SHP77 treated with DMSO at 0.1 percent for 48 hours (cell line): ENCODE measurements at regions not wholly inside any gene's neighbourhood (a gene's known extent, or its start where the extent isn't known, plus 50 kb on each side); places are given as distances from the start of the nearest gene placed in this dataset.
"Not testable (repeated sequence)": the region's sequence is repeated elsewhere in the genome, so short reads cannot be mapped to it uniquely, and the experiment has no call there.

Experiments used
- DNase-seq: peaks from one replicate; lab custom pipeline; 2025; lab: John Stamatoyannopoulos, UW

DNA sequence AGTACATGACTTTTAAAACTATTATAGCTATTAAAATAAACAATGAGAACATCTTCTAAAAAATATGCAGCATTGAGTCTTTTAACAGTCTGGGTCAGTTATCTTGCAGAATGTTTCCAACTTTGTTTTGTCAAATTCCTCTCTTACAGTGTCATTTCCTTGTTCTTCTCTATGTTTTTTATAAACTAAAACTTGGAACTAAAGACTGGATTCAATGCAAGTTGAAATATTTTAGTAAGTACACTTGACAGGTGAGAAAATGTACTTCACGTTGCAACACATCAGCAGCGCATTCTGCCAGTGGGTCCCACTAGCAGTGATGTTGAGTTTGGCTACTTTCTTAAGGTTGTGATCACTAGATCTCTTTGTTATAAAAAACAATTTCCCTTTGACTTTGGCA is 1407.6 kb upstream of the RAG2 start:
- DNase-seq, result no peak

DNA sequence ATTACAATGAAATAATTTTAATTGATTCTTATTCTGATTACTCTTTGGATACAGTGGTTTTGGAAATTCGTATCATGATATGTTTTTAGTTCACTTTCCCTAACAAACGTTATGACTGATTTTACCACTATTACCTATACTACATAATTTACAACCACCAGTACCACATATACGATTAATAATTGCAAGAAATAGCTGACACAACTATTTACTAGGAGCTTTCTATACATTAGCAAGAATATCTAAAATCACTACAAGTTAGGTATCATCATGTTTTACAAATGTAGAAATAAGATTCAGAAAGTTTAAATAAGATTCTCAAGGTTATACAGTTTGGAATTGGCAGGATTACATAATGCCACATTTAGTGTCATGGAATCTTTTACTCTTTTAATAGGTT is 1401.1 kb upstream of the RAG2 start:
- no peak for DNase-seq

DNA sequence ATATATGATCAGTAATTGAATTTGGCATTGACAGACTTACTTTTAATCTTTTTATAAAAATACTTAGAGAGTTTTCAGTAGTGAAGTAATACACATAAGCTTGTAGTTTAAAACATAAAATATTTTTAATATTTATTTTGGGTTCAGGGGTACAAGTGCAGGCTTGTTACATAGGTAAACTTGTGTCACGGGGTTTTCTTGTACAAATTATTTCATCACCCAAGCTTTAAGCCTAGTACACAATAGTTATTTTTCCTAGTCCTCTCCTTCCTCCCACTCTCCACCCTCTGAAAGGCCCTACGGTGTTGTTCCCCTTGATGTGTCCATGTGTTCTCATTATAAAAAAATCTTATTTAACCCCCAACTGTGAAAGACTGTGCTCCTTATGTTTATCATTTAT is 1397.8 kb upstream of the RAG2 start:
- DNase-seq, result no peak

DNA sequence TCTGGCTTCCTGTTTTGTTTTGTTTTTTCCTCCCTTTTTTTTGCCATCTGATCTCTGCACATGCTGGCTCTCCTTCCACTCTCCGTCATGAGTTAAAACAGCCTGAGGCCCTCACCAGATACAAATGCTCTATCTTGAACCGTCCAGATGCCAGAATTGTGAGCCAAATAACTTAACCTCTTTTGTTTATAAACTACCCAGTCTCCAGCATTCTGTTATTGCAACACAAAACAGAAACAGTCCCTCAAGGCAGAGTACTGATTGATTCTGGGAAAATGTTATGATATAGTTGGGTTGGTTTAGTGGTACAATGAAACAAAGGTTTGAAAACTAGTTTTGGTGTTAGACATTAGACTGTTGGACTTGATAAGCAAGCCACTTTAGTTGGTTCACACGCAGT is 1390.0 kb upstream of the RAG2 start:
- no peak for DNase-seq

DNA sequence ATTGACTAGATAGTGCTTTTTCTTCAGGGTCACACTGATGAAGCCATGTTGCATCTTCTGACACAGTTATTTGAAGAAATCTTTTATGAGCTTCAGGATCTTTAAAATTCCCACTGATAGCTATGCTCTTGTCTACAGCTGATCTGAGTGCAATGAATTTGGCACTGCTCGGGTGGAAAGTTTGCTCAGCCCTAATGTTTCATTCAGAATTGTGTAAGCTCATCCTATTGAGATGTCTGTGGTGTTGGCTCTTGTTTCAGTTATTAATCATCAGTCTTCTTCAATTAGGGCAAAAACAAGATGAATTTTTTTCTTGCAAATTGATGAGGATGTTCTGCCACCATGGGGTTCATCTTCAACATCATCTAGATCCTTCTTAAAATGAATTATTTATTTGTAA is 1387.0 kb upstream of the RAG2 start:
- DNase-seq, result no peak

DNA sequence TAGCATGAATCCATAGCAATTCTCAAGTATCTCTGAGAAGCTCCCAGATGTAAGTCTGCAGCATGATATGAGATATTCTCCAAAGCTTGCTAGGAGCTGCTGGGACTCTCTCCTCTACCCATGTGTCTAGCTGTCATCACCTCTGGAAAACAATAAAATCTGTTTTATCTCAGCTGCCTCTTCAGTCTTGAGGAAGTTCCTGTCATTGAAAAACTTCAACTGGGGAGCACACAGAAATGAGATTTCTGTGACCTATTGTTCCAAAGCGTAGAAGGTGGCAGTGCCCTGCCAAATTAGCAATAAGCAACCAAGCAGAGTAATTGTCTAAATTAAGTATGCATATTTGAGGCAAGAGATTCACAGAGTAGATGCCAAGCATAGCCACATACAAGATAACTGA is 1380.6 kb upstream of the RAG2 start:
- DNase-seq, result no peak

DNA sequence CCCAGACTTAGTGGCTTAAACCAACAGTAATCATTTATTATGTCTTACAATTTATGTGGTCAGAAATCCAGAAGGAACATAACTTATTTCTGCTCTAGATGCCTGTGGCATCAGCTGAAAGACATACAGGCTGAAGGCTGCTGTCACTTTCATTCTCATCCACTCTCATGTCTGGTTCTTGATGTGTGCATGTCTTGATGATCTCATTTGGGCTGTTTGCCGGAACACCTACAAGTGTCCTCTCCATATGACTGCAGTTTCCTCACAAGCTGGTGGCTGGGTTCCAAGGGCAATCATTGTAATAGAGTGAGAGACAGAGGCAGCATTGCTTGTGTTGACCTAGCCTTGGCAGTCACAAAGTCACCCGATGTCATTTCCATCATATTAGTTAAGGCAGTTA is 1375.9 kb upstream of the RAG2 start:
- DNase-seq, result no peak

DNA sequence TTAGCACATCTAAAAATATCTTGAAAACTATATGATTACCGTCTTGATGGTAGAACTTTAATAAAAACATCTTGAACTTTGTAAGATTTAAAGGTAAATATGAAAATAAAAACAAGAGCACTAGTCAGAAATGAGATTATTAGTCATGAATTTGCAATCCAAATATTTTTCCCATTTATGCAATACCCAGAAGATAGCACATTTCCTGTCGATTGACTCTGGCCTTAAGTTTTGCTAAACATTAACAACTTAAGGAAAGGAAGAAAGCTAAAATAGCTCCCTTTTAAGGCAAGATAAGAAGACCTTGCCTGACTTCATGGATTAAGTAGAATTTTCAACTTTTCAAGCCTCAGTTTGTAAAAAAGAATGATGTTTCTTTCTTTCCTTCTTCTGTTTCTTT is 1374.7 kb upstream of the RAG2 start:
- DNase-seq, result no peak

DNA sequence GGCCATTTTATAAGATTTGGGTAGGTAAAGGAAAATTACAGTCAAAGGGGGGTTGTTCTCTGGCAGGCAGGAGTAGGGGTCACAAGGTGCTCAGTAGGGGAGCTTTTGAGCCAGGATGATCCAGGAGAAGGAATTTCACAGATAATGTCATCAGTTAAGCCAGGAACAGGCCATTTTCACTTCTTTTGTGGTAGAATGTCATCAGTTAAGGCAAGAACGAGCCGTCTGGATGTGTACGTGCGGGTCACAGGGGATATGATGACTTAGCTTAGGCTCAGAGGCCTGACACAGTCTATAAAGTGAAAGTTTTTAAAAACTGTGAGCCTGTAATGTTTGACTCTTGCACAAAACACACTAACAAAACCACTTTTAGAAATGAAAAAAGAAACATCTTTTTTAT is 1371.3 kb upstream of the RAG2 start:
- not testable (repeated sequence) for DNase-seq

DNA sequence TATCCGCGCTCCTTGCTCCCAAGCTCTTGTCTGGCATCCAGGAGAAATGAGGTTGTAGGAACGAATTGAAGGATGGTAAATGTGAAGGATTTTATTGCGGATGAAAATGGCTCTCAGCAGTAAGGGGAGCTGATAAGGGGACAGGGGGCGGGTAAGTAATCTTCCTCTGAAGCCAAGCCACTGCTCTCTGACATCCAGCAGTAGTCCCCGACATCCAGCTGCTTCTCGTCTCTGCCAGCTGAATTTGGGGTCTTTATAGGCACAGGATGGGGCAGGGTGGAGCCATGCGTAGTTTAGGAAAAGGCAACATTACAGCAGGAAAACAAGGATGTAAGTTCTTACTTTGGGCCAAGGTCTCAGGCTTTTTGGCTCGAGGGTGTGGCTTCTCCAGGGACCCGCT is 1370.1 kb upstream of the RAG2 start:
- no peak for DNase-seq

DNA sequence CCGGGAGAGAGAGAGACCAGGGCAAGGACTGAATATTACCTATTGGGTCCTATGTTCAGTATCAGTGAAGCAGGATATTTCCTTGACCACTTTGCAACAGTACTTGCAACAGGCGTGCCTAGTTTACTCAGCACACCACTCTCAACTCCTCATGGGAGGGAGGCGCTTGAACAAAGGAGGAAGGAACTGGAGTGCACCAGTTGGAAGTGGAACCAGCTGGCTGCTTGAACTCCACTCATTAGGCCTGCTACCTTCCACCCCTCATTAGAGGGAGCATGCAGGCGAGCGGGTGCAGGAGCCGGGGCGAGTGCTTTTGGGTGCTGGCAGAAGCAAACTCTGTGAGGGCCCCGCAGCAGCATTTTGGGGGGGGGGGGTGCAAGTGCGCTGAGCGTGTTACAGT is 1369.6 kb upstream of the RAG2 start:
- no peak for DNase-seq

DNA sequence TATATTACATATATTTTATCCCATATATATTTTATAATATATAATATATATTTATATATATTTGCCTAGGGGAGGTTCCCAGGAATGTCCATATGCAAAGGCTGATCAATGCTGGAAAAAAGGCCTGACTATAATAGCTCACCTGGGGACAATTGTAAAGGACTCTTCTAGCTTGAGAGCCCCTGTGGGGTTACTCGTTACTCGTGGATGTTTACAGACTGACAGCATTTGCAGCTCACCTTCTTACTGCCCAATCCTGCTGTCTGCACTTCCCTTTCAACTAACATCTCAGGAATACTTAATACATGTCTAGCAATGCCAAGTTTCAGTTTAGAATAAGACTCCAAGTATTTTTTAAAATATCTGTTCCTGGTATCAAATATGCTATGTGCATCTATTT is 1365.4 kb upstream of the RAG2 start:
- no peak for DNase-seq

DNA sequence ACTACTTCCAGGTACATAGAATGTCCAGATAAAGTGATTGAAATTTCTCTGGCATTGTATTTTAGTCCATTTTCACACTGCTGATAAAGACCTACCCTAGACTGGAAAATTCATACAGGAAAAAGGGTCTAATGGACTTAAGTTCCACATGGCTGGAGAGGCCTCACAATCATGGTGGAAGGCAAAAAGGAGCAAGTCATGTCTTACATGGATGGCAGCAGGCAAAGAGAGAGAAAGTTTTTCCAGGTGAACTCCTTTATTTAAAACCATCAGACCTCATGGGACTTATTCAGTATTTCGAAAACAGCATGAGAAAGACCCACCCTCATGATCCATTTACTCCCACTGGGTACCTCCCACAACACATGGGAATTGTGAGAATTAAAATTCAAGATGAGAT is 1359.7 kb upstream of the RAG2 start:
- DNase-seq, result no peak

DNA sequence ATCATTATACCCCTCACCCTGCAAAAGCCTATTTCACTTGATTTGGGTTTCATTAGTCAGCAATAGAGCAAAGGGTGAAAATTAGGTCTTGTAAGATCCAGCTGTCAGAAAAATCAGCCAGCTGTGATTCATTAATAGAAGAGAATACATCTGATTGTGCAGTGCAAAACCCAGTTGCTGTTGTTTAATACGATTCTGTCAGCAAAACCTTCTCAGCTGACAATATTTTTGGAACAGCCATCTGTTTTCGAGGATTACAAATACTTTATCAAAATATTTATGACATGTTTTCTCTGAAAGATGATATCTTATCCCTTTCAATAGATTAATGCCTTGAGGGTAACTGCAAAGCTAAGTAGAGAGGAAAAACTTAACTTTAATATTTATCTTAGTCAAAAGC is 1354.0 kb upstream of the RAG2 start:
- no peak for DNase-seq

DNA sequence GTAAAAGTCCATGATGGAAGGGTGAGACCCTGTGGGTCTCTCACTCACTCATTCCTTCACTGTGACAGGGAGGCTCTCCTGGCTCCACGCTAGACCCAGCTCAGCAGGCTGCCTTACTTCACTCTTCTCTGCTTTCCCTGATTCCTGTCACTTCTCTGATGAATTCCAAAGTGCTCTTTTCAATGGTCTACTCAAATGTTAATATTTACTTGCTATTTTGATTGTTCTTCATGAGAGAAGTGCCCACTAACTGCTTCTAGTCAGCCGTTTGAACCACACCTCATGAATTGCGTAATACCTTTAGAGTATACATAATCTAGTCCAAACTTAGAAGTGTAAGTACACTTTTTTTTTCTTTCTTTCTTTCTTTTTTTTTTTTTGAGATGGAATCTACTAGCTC is 1350.2 kb upstream of the RAG2 start:
- DNase-seq, result no peak

DNA sequence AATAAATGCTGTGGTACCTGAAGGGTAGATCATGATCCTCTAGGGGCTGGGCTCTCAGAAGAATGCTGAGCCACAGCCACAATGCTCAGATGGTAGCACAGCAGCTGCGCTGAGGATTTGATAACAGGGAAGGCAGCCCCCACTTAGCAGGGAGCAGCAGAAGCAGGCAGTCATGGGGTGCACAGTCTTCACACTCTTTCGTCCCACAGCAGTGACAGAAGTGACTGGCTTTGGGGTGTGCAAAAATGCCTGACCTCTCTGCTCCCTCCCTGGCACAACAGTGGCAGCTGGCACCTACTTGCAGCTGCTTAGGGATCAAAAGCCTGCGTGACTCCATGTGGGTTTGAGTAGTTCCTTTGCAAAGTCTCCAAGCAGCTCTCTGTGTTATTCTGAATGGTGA is 1349.8 kb upstream of the RAG2 start:
- no peak for DNase-seq

DNA sequence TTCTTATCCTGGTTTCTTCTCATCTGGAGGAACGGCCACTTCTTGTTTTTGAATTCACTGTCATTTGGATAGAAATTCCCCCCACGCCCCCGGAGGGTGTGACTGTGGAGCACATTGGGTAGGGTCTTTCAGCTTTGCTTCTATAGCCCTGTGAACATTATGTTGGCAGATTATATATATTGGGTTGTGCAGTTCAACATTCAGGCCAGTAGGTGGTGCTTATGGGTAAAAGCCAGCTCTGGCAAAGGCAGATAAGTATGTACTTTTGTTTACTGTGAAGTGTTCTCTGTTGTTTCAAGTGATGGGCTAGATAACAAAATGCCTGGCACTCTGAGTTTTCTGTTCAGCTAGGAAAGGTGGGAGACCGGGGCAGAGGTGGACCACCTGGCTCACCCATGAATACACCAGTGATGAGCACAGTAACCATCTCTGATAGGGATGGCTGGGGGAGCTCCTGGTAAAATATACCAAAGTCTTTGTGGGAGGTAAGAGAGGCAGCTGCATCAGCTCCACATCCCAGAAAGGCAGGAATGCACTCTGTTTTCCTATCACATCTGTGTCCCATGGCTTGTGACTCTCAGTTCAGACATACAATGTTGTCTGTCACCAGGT is 1348.2 kb upstream of the RAG2 start:
- no peak for DNase-seq

DNA sequence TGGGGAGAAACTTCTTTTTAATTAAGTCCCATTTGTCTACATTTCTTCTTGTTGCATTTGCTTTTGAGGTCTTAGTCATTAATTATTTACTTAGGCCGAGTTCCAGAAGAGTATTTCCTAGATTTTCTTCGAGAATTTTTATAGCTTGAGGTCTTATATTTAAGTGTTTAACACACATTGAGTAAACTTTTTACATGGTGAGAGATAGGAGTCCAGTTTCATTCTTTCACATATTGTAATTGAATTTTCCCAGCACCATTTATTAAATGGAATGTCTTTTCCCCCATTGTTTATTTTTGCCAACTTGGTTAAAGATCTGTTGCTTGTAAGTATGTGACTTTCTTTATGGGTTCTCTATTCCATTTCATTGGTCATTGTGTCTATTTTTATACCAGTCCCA is 1344.0 kb upstream of the RAG2 start:
- DNase-seq, result no peak

DNA sequence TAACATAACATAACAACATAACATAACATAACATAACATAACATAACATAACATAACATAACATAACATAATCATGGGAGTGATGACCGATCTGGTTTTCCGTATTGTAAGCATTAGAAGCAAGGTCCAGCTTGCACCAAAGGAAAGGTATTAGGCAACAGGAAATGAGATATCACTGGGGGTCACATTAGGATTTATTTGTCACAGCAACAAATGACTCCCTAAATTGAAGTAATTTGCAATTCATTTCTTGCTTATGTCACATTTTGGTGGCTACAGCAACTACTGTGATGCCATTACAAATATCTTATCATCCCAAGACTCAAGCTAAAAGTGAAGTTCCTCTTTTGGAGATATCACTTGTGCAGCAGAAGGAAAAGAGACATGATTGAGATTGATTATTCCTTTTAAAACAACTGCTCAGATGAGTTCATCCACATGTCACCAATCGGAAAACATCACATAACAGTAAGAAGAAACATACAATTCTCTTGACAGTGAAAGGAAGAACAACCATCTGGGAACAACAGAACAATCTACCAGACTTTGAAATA is 1331.1 kb upstream of the RAG2 start:
- no peak for DNase-seq

DNA sequence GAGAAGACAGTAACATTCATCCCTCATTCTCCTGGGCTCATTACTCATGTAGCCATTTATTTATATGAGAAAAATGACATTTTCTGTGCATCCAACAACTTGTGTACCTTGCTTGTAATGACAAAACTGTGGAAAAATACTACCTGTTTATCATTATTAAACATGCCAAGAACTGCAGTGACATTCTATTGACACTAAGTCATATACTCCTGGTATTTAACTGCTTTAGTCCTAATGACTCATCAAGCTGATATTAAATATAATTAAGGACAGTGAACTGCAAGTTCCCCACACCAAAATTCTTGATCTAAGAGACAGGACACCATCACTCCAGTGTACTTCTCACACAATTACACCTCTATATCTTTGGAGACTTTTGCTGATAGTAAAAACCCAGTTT is 1328.7 kb upstream of the RAG2 start:
- DNase-seq, result no peak

DNA sequence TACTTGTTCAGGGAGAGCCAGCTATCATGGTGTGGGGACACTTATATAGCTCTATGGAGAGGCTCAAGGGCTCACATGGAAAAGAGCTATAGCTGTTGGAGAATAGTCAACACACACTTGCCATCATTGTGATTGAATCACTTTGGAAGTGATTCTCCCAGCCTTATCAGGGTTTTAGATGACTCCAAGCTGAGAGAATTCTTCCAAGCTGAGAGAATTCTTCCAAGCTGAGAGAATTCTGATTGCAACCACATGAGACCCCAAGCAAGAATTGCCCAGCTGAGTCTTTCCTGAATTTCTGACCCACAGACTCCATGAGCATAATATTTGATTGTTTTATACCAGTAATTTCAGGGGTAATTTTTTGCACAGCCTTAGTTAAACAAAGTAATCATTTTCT is 1318.3 kb upstream of the RAG2 start:
- DNase-seq, result no peak

DNA sequence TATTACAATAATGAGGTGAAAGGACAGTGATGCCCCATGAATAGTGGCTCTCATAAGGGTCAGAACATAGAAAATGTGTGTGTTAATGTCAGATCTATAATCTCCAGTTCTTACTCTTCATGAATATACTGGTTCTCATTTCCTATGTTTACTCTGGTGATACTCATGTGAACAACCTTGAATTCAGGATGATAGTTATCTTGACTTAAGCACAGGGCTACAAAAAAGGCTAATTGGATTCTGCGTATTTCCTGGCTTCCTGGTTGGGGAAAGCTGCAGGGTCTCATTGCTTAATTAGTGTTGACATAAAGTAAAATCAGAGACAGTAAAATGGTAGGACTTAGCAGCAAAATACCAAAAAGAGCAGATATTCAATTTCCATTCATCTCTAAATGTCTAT is 1316.8 kb upstream of the RAG2 start:
- DNase-seq, result no peak

DNA sequence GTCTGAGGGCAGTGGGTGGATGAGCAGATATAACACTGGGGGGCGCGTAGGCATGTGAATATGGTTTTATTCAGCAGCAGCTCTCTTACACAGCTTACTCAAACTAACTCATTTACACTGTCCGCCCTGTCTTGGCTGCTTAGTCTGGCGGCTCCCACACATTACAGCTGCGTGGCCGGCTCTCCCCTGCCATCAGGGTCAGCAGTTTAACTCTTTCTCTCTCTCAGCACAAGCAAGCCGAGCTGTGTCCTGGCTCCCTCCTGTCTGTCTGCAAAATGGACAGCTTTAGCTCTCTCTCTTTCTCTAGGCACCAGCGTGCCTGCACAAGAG is 1310.1 kb upstream of the RAG2 start:
- DNase-seq, result no peak

DNA sequence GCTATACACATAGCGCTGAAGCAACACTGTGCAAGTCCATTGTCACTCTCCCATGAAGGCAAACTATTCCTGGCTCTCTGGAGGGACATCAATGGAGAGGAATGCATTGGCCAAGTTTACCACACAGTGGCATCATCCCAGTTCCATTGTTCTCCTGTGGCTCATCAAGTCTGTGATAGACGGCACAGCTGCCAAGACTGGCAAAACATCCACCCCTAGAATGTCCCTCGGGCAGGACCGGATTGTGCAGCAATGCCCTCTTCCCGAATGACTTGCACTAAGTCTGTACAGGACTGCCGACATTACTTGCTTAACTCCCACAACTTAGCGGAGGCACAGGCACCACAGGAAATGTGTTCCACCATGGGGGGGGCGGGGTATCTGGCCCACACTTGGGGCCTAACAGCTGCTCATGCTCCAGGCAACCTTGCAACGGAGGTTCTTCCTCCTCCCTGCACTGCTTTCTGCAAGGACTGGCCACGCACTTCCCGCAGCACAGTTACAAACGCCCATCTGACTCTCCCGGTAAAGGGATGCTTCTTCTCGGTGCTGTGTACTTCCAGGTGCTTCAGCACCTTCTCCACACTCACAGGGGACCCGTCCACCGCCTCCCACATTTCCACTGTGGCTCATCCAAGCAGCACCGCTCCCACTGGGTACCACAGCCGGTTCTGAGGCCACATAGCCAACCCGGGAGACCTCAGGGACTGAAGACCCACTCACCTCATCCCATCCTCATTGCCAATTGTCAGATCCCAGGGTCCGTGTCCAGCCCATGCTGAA is 1309.6 kb upstream of the RAG2 start:
- no peak for DNase-seq
